OCI-LY7 (cell line): ENCODE measurements at regions not wholly inside any gene's neighbourhood (a gene's known extent, or its start where the extent isn't known, plus 50 kb on each side); places are given as distances from the start of the nearest gene placed in this dataset.

Source experiments
- CTCF ChIP-seq: fragments of 200-600 bp; sonication (generic); conservative IDR thresholded peaks from 2 replicates; pipeline ENCODE4 v1.5.1; 2014; ENCODE audit warnings: mild to moderate bottlenecking, antibody characterized with exemption, low read length, moderate library complexity, mixed read lengths
- EZH2phosphoT487 ChIP-seq: fragments of 200-600 bp; sonication (generic); IDR thresholded peaks from 2 replicates; pipeline ENCODE4 v1.6.1; 2018; ENCODE audit warnings: low read depth, borderline replicate concordance, mild to moderate bottlenecking, mixed run types, antibody characterized with exemption, low read length, moderate library complexity, mixed read lengths

- TF ChIP-seq CTCF (no peak), EZH2phosphoT487 (no peak)
Measured at GRCh38 chr2:15073664-15074063, 441.1 kb downstream of the LRATD1 start.
